A673 (cell line): ENCODE measurements at regions not wholly inside any gene's neighbourhood (a gene's known extent, or its start where the extent isn't known, plus 50 kb on each side); places are given as distances from the start of the nearest gene placed in this dataset.

Experiments used
- CTCF ChIP-seq: fragments of 300-800, 200-600 bp; sonication (generic); conservative IDR thresholded peaks from 2 replicates; pipeline ENCODE4 v1.5.1; 2017; ENCODE audit warnings: low read depth, mild to moderate bottlenecking, antibody characterized with exemption, low read length, moderate library complexity, mixed read lengths
- EZH2 ChIP-seq: fragments of 200-600 bp; sonication (generic); IDR thresholded peaks from 2 replicates; pipeline ENCODE4 v1.6.1; 2017; ENCODE audit warnings: borderline replicate concordance, low read depth, mild to moderate bottlenecking, mixed read lengths, antibody characterized with exemption, low read length; ENCODE audit not compliant: poor library complexity, severe bottlenecking

GRCh38 chr11:12617632-12618031, 56.6 kb upstream of the TEAD1 start:
- TF ChIP-seq CTCF (no peak), EZH2 (no peak)
